HL-60 (cell line): ENCODE measurements at regions not wholly inside any gene's neighbourhood (a gene's known extent, or its start where the extent isn't known, plus 50 kb on each side); places are given as distances from the start of the nearest gene placed in this dataset.

Experiments
- GABPA ChIP-seq: IDR thresholded peaks from 2 replicates; pipeline ENCODE4 v1.6.1; 2012; ENCODE audit warnings: low read depth
- POLR2AphosphoS5 ChIP-seq: IDR thresholded peaks from 2 replicates; pipeline ENCODE4 v1.6.1; 2012; ENCODE audit warnings: low read depth
- REST ChIP-seq: IDR thresholded peaks from 2 replicates; pipeline ENCODE4 v1.6.1; 2012; ENCODE audit warnings: low read depth; ENCODE audit not compliant: insufficient replicate concordance
- TF ChIP-seq, protein P1 (sequence below): IDR thresholded peaks from one replicate; pipeline ENCODE4 v1.5.1; 2011; ENCODE audit warnings: low read length, control low read depth, inconsistent platforms; ENCODE audit not compliant: insufficient read depth

DNA sequence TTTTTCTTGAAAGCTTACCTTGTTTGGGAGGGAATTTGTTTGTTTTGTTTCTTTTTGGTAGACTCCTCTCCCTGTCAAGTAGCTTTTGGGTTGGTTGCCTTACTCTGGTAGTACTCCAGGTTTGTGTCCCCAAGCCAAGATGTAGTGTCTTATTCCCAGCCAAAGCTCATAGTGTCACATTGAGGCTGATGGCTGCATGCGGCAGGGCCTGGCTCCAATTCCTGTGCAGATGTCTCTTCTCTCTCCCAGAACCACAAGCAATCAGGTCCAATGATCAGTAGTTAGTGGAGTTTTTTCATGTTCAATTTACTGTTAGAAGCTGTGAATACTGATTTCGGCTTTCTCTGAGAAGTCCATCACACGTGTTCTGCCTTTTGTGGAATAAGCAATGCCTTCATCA is 221.1 kb upstream of the THBS1 start:
- TF ChIP-seq, protein P1, sequence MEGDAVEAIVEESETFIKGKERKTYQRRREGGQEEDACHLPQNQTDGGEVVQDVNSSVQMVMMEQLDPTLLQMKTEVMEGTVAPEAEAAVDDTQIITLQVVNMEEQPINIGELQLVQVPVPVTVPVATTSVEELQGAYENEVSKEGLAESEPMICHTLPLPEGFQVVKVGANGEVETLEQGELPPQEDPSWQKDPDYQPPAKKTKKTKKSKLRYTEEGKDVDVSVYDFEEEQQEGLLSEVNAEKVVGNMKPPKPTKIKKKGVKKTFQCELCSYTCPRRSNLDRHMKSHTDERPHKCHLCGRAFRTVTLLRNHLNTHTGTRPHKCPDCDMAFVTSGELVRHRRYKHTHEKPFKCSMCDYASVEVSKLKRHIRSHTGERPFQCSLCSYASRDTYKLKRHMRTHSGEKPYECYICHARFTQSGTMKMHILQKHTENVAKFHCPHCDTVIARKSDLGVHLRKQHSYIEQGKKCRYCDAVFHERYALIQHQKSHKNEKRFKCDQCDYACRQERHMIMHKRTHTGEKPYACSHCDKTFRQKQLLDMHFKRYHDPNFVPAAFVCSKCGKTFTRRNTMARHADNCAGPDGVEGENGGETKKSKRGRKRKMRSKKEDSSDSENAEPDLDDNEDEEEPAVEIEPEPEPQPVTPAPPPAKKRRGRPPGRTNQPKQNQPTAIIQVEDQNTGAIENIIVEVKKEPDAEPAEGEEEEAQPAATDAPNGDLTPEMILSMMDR: no peak
- no peak for TF ChIP-seq POLR2AphosphoS5
- TF ChIP-seq REST: no peak
- TF ChIP-seq GABPA: no peak
